Activated CD8-positive, alpha-beta memory T cell treated with anti-CD3 and anti-CD28 coated beads for 48 hours (primary cell): ENCODE measurements at regions not wholly inside any gene's neighbourhood (a gene's known extent, or its start where the extent isn't known, plus 50 kb on each side); places are given as distances from the start of the nearest gene placed in this dataset.
"Not testable (repeated sequence)": the region's sequence is repeated elsewhere in the genome, so short reads cannot be mapped to it uniquely, and the experiment has no call there.

Experiments
- DNase-seq, 3 experiments: peaks; one replicate each; pipeline ENCODE4 v3.0.0-alpha.2; 2020; ENCODE audit warnings: low read depth in 2 of 3, low spot score in 2 of 3

GRCh38 chr5:158267228-158267627 is 408.3 kb upstream of the CLINT1 start:
- no peak for DNase-seq

GRCh38 chr5:158265931-158266700 is 407.2 kb upstream of the CLINT1 start:
- no peak for DNase-seq

GRCh38 chr5:158265346-158265745 is 406.4 kb upstream of the CLINT1 start:
- no peak for DNase-seq

GRCh38 chr5:158264264-158264663 is 405.3 kb upstream of the CLINT1 start:
- DNase-seq, result no peak

GRCh38 chr5:158261674-158262367 is 402.9 kb upstream of the CLINT1 start:
- DNase-seq, result no peak

- no peak for DNase-seq
Observed at GRCh38 chr5:158256096-158256495, 397.2 kb upstream of the CLINT1 start.

- no peak for DNase-seq
Observed at GRCh38 chr5:158255609-158256008, 396.7 kb upstream of the CLINT1 start.

- DNase-seq, result no peak
Observed at GRCh38 chr5:158246661-158247060, 387.7 kb upstream of the CLINT1 start.

GRCh38 chr5:158245513-158245912 is 386.6 kb upstream of the CLINT1 start:
- DNase-seq, result no peak

GRCh38 chr5:158244882-158245281 is 385.9 kb upstream of the CLINT1 start:
- no peak for DNase-seq

- DNase-seq, result no peak
Observed at GRCh38 chr5:158236511-158237335, 377.8 kb upstream of the CLINT1 start.

- DNase-seq, result no peak
Observed at GRCh38 chr5:158235159-158235547, 376.2 kb upstream of the CLINT1 start.

GRCh38 chr5:158234323-158235158 is 375.6 kb upstream of the CLINT1 start:
- no peak for DNase-seq

- DNase-seq, result no peak
Observed at GRCh38 chr5:158233735-158234322, 374.9 kb upstream of the CLINT1 start.

GRCh38 chr5:158227314-158227713 is 368.4 kb upstream of the CLINT1 start:
- not testable (repeated sequence) for DNase-seq

- no peak for DNase-seq
Observed at GRCh38 chr5:158226496-158226895, 367.6 kb upstream of the CLINT1 start.

- DNase-seq, result no peak
Observed at GRCh38 chr5:158224253-158224652, 365.3 kb upstream of the CLINT1 start.

- no peak for DNase-seq
Observed at GRCh38 chr5:158223054-158223600, 364.2 kb upstream of the CLINT1 start.

GRCh38 chr5:158212917-158213316 is 354.0 kb upstream of the CLINT1 start:
- no peak for DNase-seq

- no peak for DNase-seq
Observed at GRCh38 chr5:158212237-158212636, 353.3 kb upstream of the CLINT1 start.
